Uterus (tissue), 2 donors: ENCODE measurements at regions not wholly inside any gene's neighbourhood (a gene's known extent, or its start where the extent isn't known, plus 50 kb on each side); places are given as distances from the start of the nearest gene placed in this dataset.

Source experiments
- CTCF ChIP-seq, 4 experiments: fragments of 200-600 bp in 2 of 4; fragments of 450-650 bp in 2 of 4; sonication (generic) in 2 of 4; IDR thresholded peaks; one replicate each; pipeline ENCODE4 v1.5.1; 2016 to 2019; ENCODE audit warnings: antibody characterized with exemption in 4 of 4, mild to moderate bottlenecking in 2 of 4, moderate library complexity in 1 of 4
- POLR2A ChIP-seq, 2 donors: fragments of 450-650 bp; IDR thresholded peaks; one replicate each; pipeline ENCODE4 v1.6.1; 2016; ENCODE audit warnings: antibody characterized with exemption in 2 of 2, mild to moderate bottlenecking in 1 of 2, moderate library complexity in 1 of 2

GRCh38 chr12:19998961-19999804 is 369.2 kb upstream of the PDE3A start:
- no peak for TF ChIP-seq CTCF (IDR thresholded peaks at IDR 0.05)
- no peak for TF ChIP-seq POLR2A (IDR thresholded peaks at IDR 0.05)
